CD4-positive, alpha-beta T cell (primary cell): ENCODE measurements at regions not wholly inside any gene's neighbourhood (a gene's known extent, or its start where the extent isn't known, plus 50 kb on each side); places are given as distances from the start of the nearest gene placed in this dataset.

ENCODE experiments used
- ATAC-seq: fragments of 200-7000 bp; cut with Tn5 transposase; one replicate; pipeline ENCODE4 v1.10.0; 2022; ENCODE audit warnings: mild to moderate bottlenecking; ENCODE audit not compliant: poor library complexity
- CTCF ChIA-PET: fragments of 350-600 bp; sonication (Branson Sonifier 250); formaldehyde crosslinking; loops from one replicate; lab custom pipeline; 2021; ENCODE audit warnings: antibody characterized with exemption, inconsistent platforms; lab: Charles Lee
- POLR2A ChIA-PET: fragments of 350-600 bp; sonication (Branson Sonifier 250); formaldehyde crosslinking; loops from one replicate; lab custom pipeline; 2021; ENCODE audit warnings: antibody characterized with exemption, inconsistent platforms; lab: Charles Lee
- DNase-seq, 14 experiments: peaks; one replicate each; pipeline ENCODE4 v3.0.0-alpha.2; 2013 to 2020; ENCODE audit warnings: mixed read lengths in 2 of 14
- H3K27ac ChIP-seq, 2 donors: one replicate each; pipeline versions ENCODE4 v1.5.1 to v1.7.0; 2013; ENCODE audit warnings: low read length in 2 of 2, low read depth in 1 of 2, mild to moderate bottlenecking in 1 of 2
- H3K27me3 ChIP-seq, 2 experiments: 1 replicate in 1 of 2; 2 replicates in 1 of 2; pipeline versions ENCODE4 v1.6.1 to v1.7.0; 2013; ENCODE audit warnings: low read length in 2 of 2, control low read depth in 1 of 2, mild to moderate bottlenecking in 1 of 2, moderate library complexity in 1 of 2; ENCODE audit not compliant: insufficient read depth in 2 of 2, control insufficient read depth in 1 of 2
- H3K36me3 ChIP-seq: one replicate; pipeline ENCODE4 v1.6.1; 2013; ENCODE audit warnings: low read length, control low read depth; ENCODE audit not compliant: insufficient read depth
- H3K4me1 ChIP-seq: one replicate; pipeline ENCODE4 v1.6.1; 2013; ENCODE audit warnings: low read length, control low read depth; ENCODE audit not compliant: insufficient read depth
- H3K4me3 ChIP-seq: one replicate; pipeline ENCODE4 v1.5.1; 2013; ENCODE audit warnings: mild to moderate bottlenecking, low read length, moderate library complexity
- H3K9me3 ChIP-seq, 2 experiments: 1 replicate in 1 of 2; 2 replicates in 1 of 2; pipeline versions ENCODE4 v1.6.1 to v1.7.0; 2013; ENCODE audit warnings: low read length in 2 of 2, mild to moderate bottlenecking in 2 of 2, control low read depth in 1 of 2, moderate library complexity in 1 of 2; ENCODE audit not compliant: control insufficient read depth in 1 of 2, insufficient read depth in 1 of 2
- H3K27ac Mint-ChIP-seq: one replicate; pipeline ENCODE4 v1.8.0; 2020; ENCODE audit warnings: mixed read lengths
- H3K27me3 Mint-ChIP-seq: one replicate; pipeline ENCODE4 v1.8.0; 2021; ENCODE audit warnings: mixed read lengths
- H3K36me3 Mint-ChIP-seq: one replicate; pipeline ENCODE4 v1.8.0; 2021; ENCODE audit warnings: low read depth, mixed read lengths
- H3K4me1 Mint-ChIP-seq: one replicate; pipeline ENCODE4 v1.8.0; 2021; ENCODE audit warnings: low read depth, mixed read lengths
- H3K4me3 Mint-ChIP-seq: one replicate; pipeline ENCODE4 v1.8.0; 2020; ENCODE audit warnings: mild to moderate bottlenecking, mixed read lengths
- H3K9me3 Mint-ChIP-seq: one replicate; pipeline ENCODE4 v1.8.0; 2020; ENCODE audit warnings: mixed read lengths
- intact Hi-C, 2 experiments: fragments of 100-400 bp; cut with DNase I in 1 of 2; cut with micrococcal nuclease in 1 of 2; formaldehyde crosslinking; loops; one replicate each; pipeline versions ENCODE4 v1.15.1 to v1.9.0; 2023 to 2025; cut with DNase I, micrococcal nuclease
- TF ChIP-seq, protein P1 (sequence below): fragments of 200-600 bp; IDR thresholded peaks from one replicate; pipeline ENCODE4 v1.8.0; 2022; ENCODE audit warnings: antibody characterized with exemption, mild to moderate bottlenecking

DNA sequence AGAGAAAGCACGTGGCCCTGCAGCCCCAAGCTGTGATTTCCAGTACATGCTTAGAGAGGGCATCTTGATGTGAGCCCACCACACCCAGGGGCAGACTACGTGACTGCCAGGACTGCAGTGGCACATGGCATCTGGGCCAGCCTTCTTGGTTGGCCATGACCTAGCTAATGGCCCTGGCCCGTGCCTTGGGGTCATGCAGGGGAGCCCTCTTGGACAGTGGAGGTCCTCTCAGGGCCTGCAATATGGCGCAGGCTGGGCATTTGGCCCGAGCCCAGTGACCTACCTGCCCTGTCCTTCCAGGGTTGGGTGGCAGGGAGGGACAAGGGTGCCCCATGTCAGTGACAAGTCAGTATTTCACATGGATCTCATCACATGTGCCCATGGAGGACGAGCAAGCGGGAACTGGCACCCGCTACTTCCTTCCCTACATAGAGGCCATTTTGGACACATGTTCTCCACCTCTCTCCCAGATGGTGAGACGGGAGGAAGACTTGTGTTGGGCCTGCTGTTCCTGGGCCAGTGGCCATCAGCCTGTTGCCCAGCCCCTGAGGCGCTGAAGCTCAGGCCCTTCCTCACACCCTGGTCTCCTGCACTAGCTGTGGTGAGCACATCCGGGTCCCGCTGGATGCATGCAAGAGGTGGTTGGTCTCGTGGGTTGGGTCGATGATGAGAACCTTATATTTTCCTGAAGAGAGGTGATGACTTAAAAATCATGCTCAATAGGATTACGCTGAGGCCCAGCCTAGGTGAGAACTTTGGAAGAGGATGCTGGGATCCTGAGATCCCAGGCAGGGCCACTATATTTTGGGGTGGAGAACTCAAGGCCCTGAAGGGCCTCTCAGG is 195.6 kb downstream of the UBE3A start:
- H3K27ac Mint-ChIP-seq: no peak overlapping the region
- H3K4me1 Mint-ChIP-seq: no peaks in the 10 kb centered on the region
- Histone ChIP-seq H3K9me3 (peaks cover 0 to 100% of the 10 kb centered on the region in 2 experiments), H3K27ac (no peak overlapping the region), H3K27me3 (no peaks in the 10 kb centered on the region), H3K4me1 (no peaks in the 10 kb centered on the region), H3K36me3 (no peaks in the 10 kb centered on the region), H3K4me3 (no peak overlapping the region)
- no peaks in the 10 kb centered on the region for H3K36me3 Mint-ChIP-seq
- no peaks in the 10 kb centered on the region for H3K27me3 Mint-ChIP-seq
- ChIA-PET CTCF (no interaction called here), POLR2A (no interaction called here)
- no peak overlapping the region for H3K4me3 Mint-ChIP-seq
- ATAC-seq (no peak), DNase-seq (peak in 2 of 14 experiments; percentile 3 to 22)
- intact Hi-C loops: no loop called here
- no peaks in the 10 kb centered on the region for H3K9me3 Mint-ChIP-seq
- TF ChIP-seq, protein P1, sequence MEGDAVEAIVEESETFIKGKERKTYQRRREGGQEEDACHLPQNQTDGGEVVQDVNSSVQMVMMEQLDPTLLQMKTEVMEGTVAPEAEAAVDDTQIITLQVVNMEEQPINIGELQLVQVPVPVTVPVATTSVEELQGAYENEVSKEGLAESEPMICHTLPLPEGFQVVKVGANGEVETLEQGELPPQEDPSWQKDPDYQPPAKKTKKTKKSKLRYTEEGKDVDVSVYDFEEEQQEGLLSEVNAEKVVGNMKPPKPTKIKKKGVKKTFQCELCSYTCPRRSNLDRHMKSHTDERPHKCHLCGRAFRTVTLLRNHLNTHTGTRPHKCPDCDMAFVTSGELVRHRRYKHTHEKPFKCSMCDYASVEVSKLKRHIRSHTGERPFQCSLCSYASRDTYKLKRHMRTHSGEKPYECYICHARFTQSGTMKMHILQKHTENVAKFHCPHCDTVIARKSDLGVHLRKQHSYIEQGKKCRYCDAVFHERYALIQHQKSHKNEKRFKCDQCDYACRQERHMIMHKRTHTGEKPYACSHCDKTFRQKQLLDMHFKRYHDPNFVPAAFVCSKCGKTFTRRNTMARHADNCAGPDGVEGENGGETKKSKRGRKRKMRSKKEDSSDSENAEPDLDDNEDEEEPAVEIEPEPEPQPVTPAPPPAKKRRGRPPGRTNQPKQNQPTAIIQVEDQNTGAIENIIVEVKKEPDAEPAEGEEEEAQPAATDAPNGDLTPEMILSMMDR: no peak

DNA sequence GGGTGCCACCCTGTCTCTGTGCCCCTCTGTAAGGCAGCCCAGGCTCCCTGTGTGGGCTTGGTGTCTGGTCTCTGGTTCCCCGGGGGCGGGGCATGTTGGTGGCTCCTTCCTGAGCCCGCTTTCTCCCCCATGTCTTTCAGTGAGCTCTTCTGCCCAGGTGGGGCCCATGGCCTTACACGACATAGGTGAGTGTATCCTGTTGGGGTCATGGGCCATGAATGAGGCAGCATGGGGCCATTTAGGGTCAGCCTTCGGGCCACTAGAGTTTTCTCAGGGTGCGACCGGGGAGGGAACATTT is 195.1 kb downstream of the UBE3A start:
- Mint-ChIP-seq H3K27me3 (no peaks in the 10 kb centered on the region), H3K27ac (no peak overlapping the region), H3K36me3 (no peaks in the 10 kb centered on the region), H3K4me3 (no peak overlapping the region), H3K4me1 (no peaks in the 10 kb centered on the region), H3K9me3 (no peaks in the 10 kb centered on the region)
- no peak overlapping the region for H3K4me3 ChIP-seq
- intact Hi-C loops: no loop called here
- CTCF ChIA-PET: no interaction called here
- H3K27ac ChIP-seq: no peak overlapping the region
- TF ChIP-seq, protein P1: no peak
- ATAC-seq (no peak), DNase-seq (no peak)
- no peaks in the 10 kb centered on the region for H3K27me3 ChIP-seq
- no peaks in the 10 kb centered on the region for H3K4me1 ChIP-seq
- no peaks in the 10 kb centered on the region for H3K36me3 ChIP-seq
- peaks cover 0 to 100% of the 10 kb centered on the region in 2 experiments for H3K9me3 ChIP-seq
- POLR2A ChIA-PET: no interaction called here

DNA sequence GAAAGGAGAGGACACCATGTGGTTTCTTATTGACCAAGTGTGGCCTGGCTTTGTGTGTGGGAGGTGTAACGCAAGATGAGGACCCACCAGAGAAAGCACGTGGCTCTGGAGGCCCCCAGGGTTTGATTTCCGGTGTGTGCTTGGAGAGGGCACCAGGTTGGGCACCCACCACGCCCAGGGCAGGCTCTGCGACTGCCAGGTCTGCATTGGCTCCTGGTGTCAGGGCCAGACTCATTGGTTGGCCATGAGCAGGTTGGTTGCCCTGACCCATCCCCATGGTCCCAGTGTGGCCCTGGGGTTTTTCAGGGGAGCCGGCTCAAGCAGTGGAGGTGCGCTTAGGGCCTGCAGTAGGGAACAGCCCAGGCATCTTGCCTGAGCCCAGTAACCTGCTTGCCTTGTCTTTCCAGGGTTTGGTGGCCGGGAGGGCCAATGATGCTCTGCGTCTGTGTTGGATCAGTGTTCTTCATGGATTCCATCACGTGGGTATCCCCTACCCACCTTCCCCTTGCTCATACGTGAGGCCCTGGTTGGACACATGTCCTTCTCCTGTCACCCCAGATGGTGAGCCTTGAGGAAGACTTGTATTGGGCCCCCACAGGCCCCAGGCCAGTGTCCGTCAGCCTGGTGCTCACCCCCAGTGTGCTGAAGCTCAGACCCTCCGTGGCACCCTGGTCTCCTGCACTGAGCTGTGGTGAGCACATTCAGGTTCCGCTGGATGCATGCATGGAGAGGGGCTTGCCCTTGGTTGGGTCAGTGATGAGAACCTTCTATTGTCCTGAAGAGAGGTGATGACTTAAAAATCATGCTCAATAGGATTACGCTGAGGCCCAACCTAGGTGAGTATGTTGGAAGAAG is 193.9 kb downstream of the UBE3A start:
- H3K27ac Mint-ChIP-seq: no peak overlapping the region
- no peak overlapping the region for H3K4me3 Mint-ChIP-seq
- Histone ChIP-seq H3K4me3 (no peak overlapping the region), H3K36me3 (no peaks in the 10 kb centered on the region), H3K27me3 (no peaks in the 10 kb centered on the region), H3K9me3 (peaks cover under 1 to 100% of the 10 kb centered on the region in 2 experiments), H3K27ac (no peak overlapping the region), H3K4me1 (no peaks in the 10 kb centered on the region)
- intact Hi-C loops: loop anchor here in 1 of 2 experiments (5.0 kb wide), 1 partner anchor 498 kb away; no protein-coding TSS in a partner anchor
- no peaks in the 10 kb centered on the region for H3K27me3 Mint-ChIP-seq
- ChIA-PET CTCF (no interaction called here), POLR2A (no interaction called here)
- ATAC-seq (no peak), DNase-seq (peak in 1 of 14 experiments; percentile 19)
- no peaks in the 10 kb centered on the region for H3K4me1 Mint-ChIP-seq
- TF ChIP-seq, protein P1: no peak
- no peaks in the 10 kb centered on the region for H3K36me3 Mint-ChIP-seq
- H3K9me3 Mint-ChIP-seq: no peaks in the 10 kb centered on the region
